H9 (cell line): ENCODE measurements at regions not wholly inside any gene's neighbourhood (a gene's known extent, or its start where the extent isn't known, plus 50 kb on each side); places are given as distances from the start of the nearest gene placed in this dataset.

Source experiments
- DNase-seq: peaks from one replicate; pipeline ENCODE4 v3.0.0-alpha.2; 2017
- H2AFZ ChIP-seq: one replicate; pipeline ENCODE4 v1.6.1; 2013; ENCODE audit warnings: mild to moderate bottlenecking, low read length, control low read depth, moderate library complexity
- H2AK5ac ChIP-seq: 2 replicates; pipeline ENCODE4 v1.6.1; 2013; ENCODE audit warnings: low read length, control low read depth, mixed read lengths; ENCODE audit not compliant: insufficient read length
- H2BK120ac ChIP-seq: one replicate; pipeline ENCODE4 v1.6.1; 2013; ENCODE audit warnings: low read depth, mild to moderate bottlenecking, low read length, control low read depth, inconsistent platforms; ENCODE audit not compliant: poor library complexity, severe bottlenecking
- H2BK12ac ChIP-seq: 2 replicates; pipeline ENCODE4 v1.6.1; 2013; ENCODE audit warnings: low read length, control low read depth, mixed read lengths, low read depth; ENCODE audit not compliant: insufficient read length
- H2BK15ac ChIP-seq: 2 replicates; pipeline ENCODE4 v1.6.1; 2013; ENCODE audit warnings: low read depth, low read length, control low read depth
- H2BK20ac ChIP-seq: one replicate; pipeline ENCODE4 v1.6.1; 2013; ENCODE audit warnings: low read depth, mild to moderate bottlenecking, low read length, control low read depth, inconsistent platforms; ENCODE audit not compliant: poor library complexity, severe bottlenecking
- H2BK5ac ChIP-seq: 2 replicates; pipeline ENCODE4 v1.6.1; 2013; ENCODE audit warnings: low read length, control low read depth, mixed read lengths; ENCODE audit not compliant: insufficient read length
- H3K14ac ChIP-seq: 2 replicates; pipeline ENCODE4 v1.6.1; 2013; ENCODE audit warnings: low read length, control low read depth; ENCODE audit not compliant: insufficient read depth
- H3K18ac ChIP-seq: 2 replicates; pipeline ENCODE4 v1.6.1; 2013; ENCODE audit warnings: low read depth, mild to moderate bottlenecking, mixed read lengths, low read length, control low read depth; ENCODE audit not compliant: insufficient read length
- H3K23ac ChIP-seq: 2 replicates; pipeline ENCODE4 v1.6.1; 2013; ENCODE audit warnings: low read length, control low read depth, mixed read lengths, low read depth; ENCODE audit not compliant: insufficient read length
- H3K23me2 ChIP-seq: 2 replicates; pipeline ENCODE4 v1.6.1; 2013; ENCODE audit warnings: low read depth, mild to moderate bottlenecking, mixed read lengths, low read length, control low read depth; ENCODE audit not compliant: insufficient read length, poor library complexity, severe bottlenecking
- H3K27ac ChIP-seq: 2 replicates; pipeline ENCODE4 v1.5.1; 2013; ENCODE audit warnings: low read length, control low read depth, mixed read lengths, low read depth; ENCODE audit not compliant: insufficient read length
- H3K27me3 ChIP-seq: 2 replicates; pipeline ENCODE4 v1.6.1; 2013; ENCODE audit warnings: low read length, control low read depth, inconsistent platforms; ENCODE audit not compliant: insufficient read depth
- H3K4ac ChIP-seq: 2 replicates; pipeline ENCODE4 v1.6.1; 2013; ENCODE audit warnings: low read depth, mild to moderate bottlenecking, control low read depth, inconsistent platforms, low read length, moderate library complexity
- H3K4me1 ChIP-seq: 2 replicates; pipeline ENCODE4 v1.6.1; 2013; ENCODE audit warnings: low read length, control low read depth, inconsistent platforms; ENCODE audit not compliant: insufficient read depth
- H3K4me2 ChIP-seq: 2 replicates; pipeline ENCODE4 v1.6.1; 2013; ENCODE audit warnings: low read length, control low read depth, mixed read lengths; ENCODE audit not compliant: insufficient read length, insufficient read depth
- H3K56ac ChIP-seq: 2 replicates; pipeline ENCODE4 v1.6.1; 2013; ENCODE audit warnings: low read depth, mild to moderate bottlenecking, mixed read lengths, low read length, control low read depth; ENCODE audit not compliant: insufficient read length
- H3K79me1 ChIP-seq: 2 replicates; pipeline ENCODE4 v1.6.1; 2013; ENCODE audit warnings: low read depth, mild to moderate bottlenecking, moderate library complexity, low read length, control low read depth, inconsistent platforms; ENCODE audit not compliant: insufficient read depth, poor library complexity, severe bottlenecking
- H3K79me2 ChIP-seq: 2 replicates; pipeline ENCODE4 v1.6.1; 2013; ENCODE audit warnings: low read length, control low read depth, inconsistent platforms; ENCODE audit not compliant: insufficient read depth
- H3K9ac ChIP-seq: 2 replicates; pipeline ENCODE4 v1.6.1; 2013; ENCODE audit warnings: low read length, control low read depth, mixed read lengths; ENCODE audit not compliant: insufficient read length; ENCODE audit errors: extremely low read depth
- H3K9me3 ChIP-seq: one replicate; pipeline ENCODE4 v1.6.1; 2013; ENCODE audit warnings: low read depth, low read length, inconsistent platforms; ENCODE audit not compliant: control insufficient read depth
- H3T11ph ChIP-seq: one replicate; pipeline ENCODE4 v1.6.1; 2013; ENCODE audit warnings: mild to moderate bottlenecking, low read length, control low read depth, inconsistent platforms
- H4K20me1 ChIP-seq: one replicate; pipeline ENCODE4 v1.6.1; 2013; ENCODE audit not compliant: control insufficient read depth, insufficient read length, insufficient read depth
- H4K5ac ChIP-seq: 2 replicates; pipeline ENCODE4 v1.6.1; 2013; ENCODE audit warnings: low read depth, mild to moderate bottlenecking, mixed read lengths, low read length, control low read depth; ENCODE audit not compliant: insufficient read length
- H4K8ac ChIP-seq: replicated peaks from 2 replicates; pipeline ENCODE4 v1.6.1; 2013; ENCODE audit warnings: low read length, control low read depth, mixed read lengths, low read depth; ENCODE audit not compliant: insufficient read length
- H4K91ac ChIP-seq: 2 replicates; pipeline ENCODE4 v1.6.1; 2013; ENCODE audit warnings: low read depth, mild to moderate bottlenecking, moderate library complexity, mixed read lengths, low read length, control low read depth; ENCODE audit not compliant: insufficient read length
- H3K27ac Mint-ChIP-seq, 3 experiments: 2 replicates in 2 of 3; 3 replicates in 1 of 3; pipeline ENCODE4 v1.8.0; 2020 to 2021; ENCODE audit warnings: mixed read lengths in 3 of 3, mild to moderate bottlenecking in 1 of 3, moderate library complexity in 1 of 3
- H3K27me3 Mint-ChIP-seq: 2 replicates; pipeline ENCODE4 v1.8.0; 2021; ENCODE audit warnings: low read depth, mild to moderate bottlenecking, moderate library complexity, mixed read lengths
- H3K36me3 Mint-ChIP-seq, 3 experiments: 2 replicates in 2 of 3; 3 replicates in 1 of 3; pipeline ENCODE4 v1.8.0; 2020 to 2021; ENCODE audit warnings: low read depth in 3 of 3, mixed read lengths in 3 of 3; ENCODE audit not compliant: insufficient read depth in 1 of 3
- H3K4me1 Mint-ChIP-seq, 2 experiments: 2 replicates each; pipeline ENCODE4 v1.8.0; 2020; ENCODE audit warnings: mixed read lengths in 2 of 2
- H3K4me3 Mint-ChIP-seq, 2 experiments: 2 replicates in 1 of 2; 3 replicates in 1 of 2; pipeline ENCODE4 v1.8.0; 2020 to 2021; ENCODE audit warnings: mild to moderate bottlenecking in 2 of 2, mixed read lengths in 2 of 2, moderate library complexity in 1 of 2
- H3K9me3 Mint-ChIP-seq, 2 experiments: 2 replicates in 1 of 2; 3 replicates in 1 of 2; pipeline ENCODE4 v1.8.0; 2020; ENCODE audit warnings: mild to moderate bottlenecking in 2 of 2, mixed read lengths in 2 of 2, moderate library complexity in 1 of 2
- CTCF ChIP-seq: fragments of 200-600 bp; sonication (generic); conservative IDR thresholded peaks from 3 replicates; pipeline ENCODE4 v1.8.0; 2021; ENCODE audit warnings: antibody characterized with exemption, mild to moderate bottlenecking
- WGBS: extraction: QIAGEN DNeasy Blood & Tissue Kit; methylation state at CpG from one replicate; pipeline ENCODE4 v1.1.7; 2013; ENCODE audit warnings: missing lambda C conversion rate, low lambda C conversion rate, mixed read lengths; ENCODE audit not compliant: insufficient read length; ENCODE audit errors: extremely low coverage; 5-methylcytosine and 5-hydroxymethylcytosine counted together

- Histone ChIP-seq H2BK20ac (no peak overlapping the region), H3K27me3 (no peaks in the 10 kb centered on the region), H3K79me2 (no peaks in the 10 kb centered on the region), H4K20me1 (no peaks in the 10 kb centered on the region), H3K14ac (no peak overlapping the region), H4K8ac (no peak overlapping the region), H3K56ac (no peak overlapping the region), H3K79me1 (no peaks in the 10 kb centered on the region), H3K23me2 (no peaks in the 10 kb centered on the region), H2BK12ac (no peak overlapping the region), H3K23ac (no peak overlapping the region), H3K4ac (no peak overlapping the region), H3T11ph (no peak overlapping the region), H3K4me2 (no peak overlapping the region), H2BK120ac (no peak overlapping the region), H2AK5ac (no peak overlapping the region), H2BK5ac (no peak overlapping the region), H4K91ac (no peak overlapping the region), H3K18ac (no peak overlapping the region), H3K4me1 (no peaks in the 10 kb centered on the region), H3K9me3 (no peaks in the 10 kb centered on the region), H2BK15ac (no peak overlapping the region), H4K5ac (no peak overlapping the region), H2AFZ (no peak overlapping the region), H3K27ac (no peak overlapping the region), H3K9ac (no peak overlapping the region)
- no CpG with 5 or more reads among the region's 1 CpG for WGBS
- no peak overlapping the region for H3K4me3 Mint-ChIP-seq
- peaks cover 18 to 21% of the 10 kb centered on the region in 2 experiments; a peak in 4 of 5 replicates for H3K9me3 Mint-ChIP-seq
- H3K27me3 Mint-ChIP-seq, result peaks cover 1% of the 10 kb centered on the region; the same call in 1 of the 2 replicates
- no peaks in the 10 kb centered on the region for H3K4me1 Mint-ChIP-seq
- no peak for TF ChIP-seq CTCF
- no peak for DNase-seq
- H3K36me3 Mint-ChIP-seq, result peaks cover 0 to 6% (median 3%) of the 10 kb centered on the region in 3 experiments; a peak in 5 of 7 replicates
- no peak overlapping the region for H3K27ac Mint-ChIP-seq
Measured at GRCh38 chr14:27938392-27938791, 828.2 kb upstream of the FOXG1 start.
